GM12878 (cell line): ENCODE measurements at regions not wholly inside any gene's neighbourhood (a gene's known extent, or its start where the extent isn't known, plus 50 kb on each side); places are given as distances from the start of the nearest gene placed in this dataset.
A peak's percentile ranks its signal among the peaks of the same experiment; 100 is the strongest.

Experiments
- ATAC-seq: fragments of 200-7000 bp; cut with Tn5 transposase; 3 replicates; pipeline ENCODE4 v1.9.1; 2020; ENCODE audit warnings: mild to moderate bottlenecking, moderate library complexity
- BruUV-seq: library from RNA; stranded (reverse); fragments of 400-500 nt; replicated peaks from 2 replicates; lab custom pipeline; 2021; lab: Mats Ljungman, UMichigan
- CTCF ChIA-PET: fragments of 300-600 bp; sonication (Branson Sonifier 250); formaldehyde crosslinking; extraction: SDS; loops from one replicate; lab custom pipeline; 2021; ENCODE audit warnings: inconsistent platforms; lab: Yijun Ruan, JAX
- POLR2A ChIA-PET: fragments of 350-600 bp; formaldehyde crosslinking; extraction: SDS; loops from one replicate; lab custom pipeline; 2021; ENCODE audit warnings: inconsistent platforms; lab: Charles Lee
- RAD21 ChIA-PET: fragments of 300-600 bp; sonication (Branson Sonifier 250); formaldehyde crosslinking; loops from one replicate; lab custom pipeline; 2023; ENCODE audit warnings: antibody characterized with exemption; ENCODE audit not compliant: unreplicated experiment; lab: Charles Lee
- SMC1A ChIA-PET: fragments of 300-600 bp; sonication (Branson Sonifier 250); formaldehyde crosslinking; loops from one replicate; lab custom pipeline; 2023; ENCODE audit not compliant: unreplicated experiment, uncharacterized antibody; lab: Charles Lee
- DNase-seq: peaks from one replicate; pipeline ENCODE4 v3.0.0-alpha.2; 2011; ENCODE audit warnings: low read depth, low spot score
- FAIRE-seq: peaks from 3 replicates; lab custom pipeline; 2011; peaks lifted over from hg19 to GRCh38; lab: Jason Lieb, UNC
- H2AFZ ChIP-seq: 2 replicates; pipeline ENCODE4 v1.6.0; 2011; ENCODE audit warnings: low read depth, low read length, control low read depth; ENCODE audit not compliant: control insufficient read depth
- H3K27ac ChIP-seq: 2 replicates; pipeline ENCODE4 v1.5.1; 2011; ENCODE audit warnings: control low read depth; ENCODE audit not compliant: control insufficient read depth, insufficient read depth
- H3K27me3 ChIP-seq, 2 experiments: replicated peaks in 1 of 2; 2 replicates each; pipeline versions ENCODE4 v1.6.0 to v1.6.1; 2011; ENCODE audit warnings: low read length in 1 of 2; ENCODE audit not compliant: control insufficient read depth in 2 of 2, insufficient read depth in 2 of 2
- H3K36me3 ChIP-seq, 2 experiments: 2 replicates each; pipeline ENCODE4 v1.5.1; 2011; ENCODE audit warnings: low read length in 1 of 2; ENCODE audit not compliant: control insufficient read depth in 2 of 2, insufficient read depth in 2 of 2
- H3K4me1 ChIP-seq: 2 replicates; pipeline ENCODE4 v1.6.1; 2011; ENCODE audit warnings: mild to moderate bottlenecking, low read length, moderate library complexity, mixed read lengths; ENCODE audit not compliant: control insufficient read depth, insufficient read depth
- H3K4me2 ChIP-seq: 2 replicates; pipeline ENCODE4 v1.6.0; 2011; ENCODE audit warnings: control low read depth; ENCODE audit not compliant: control insufficient read depth, insufficient read depth
- H3K4me3 ChIP-seq: fragments of 200-600 bp; sonication (generic); 2 replicates; pipeline ENCODE4 v1.5.1; 2016
- H3K79me2 ChIP-seq: 2 replicates; pipeline ENCODE4 v1.6.0; 2011; ENCODE audit warnings: low read length; ENCODE audit not compliant: control insufficient read depth, insufficient read depth
- H3K9ac ChIP-seq: 2 replicates; pipeline ENCODE4 v1.8.0; 2011; ENCODE audit warnings: low read length, control low read depth, mixed read lengths; ENCODE audit not compliant: control insufficient read depth, insufficient read depth
- H3K9me3 ChIP-seq: replicated peaks from 3 replicates; pipeline ENCODE4 v1.5.1; 2011; ENCODE audit warnings: mild to moderate bottlenecking, low read length; ENCODE audit not compliant: control insufficient read depth, insufficient read depth
- H4K20me1 ChIP-seq: 2 replicates; pipeline ENCODE4 v1.6.0; 2011; ENCODE audit not compliant: control insufficient read depth, insufficient read depth
- ATF2 ChIP-seq: IDR thresholded peaks from 2 replicates; pipeline ENCODE4 v1.6.1; 2012; ENCODE audit warnings: low read length, inconsistent platforms
- BACH1 ChIP-seq: fragments of 450-650 bp; IDR thresholded peaks from 2 replicates; pipeline ENCODE4 v1.6.1; 2017; ENCODE audit warnings: mild to moderate bottlenecking, borderline replicate concordance
- BCL11A ChIP-seq: IDR thresholded peaks from 2 replicates; pipeline ENCODE4 v1.6.1; 2011; ENCODE audit warnings: low read depth, low read length
- EGR1 ChIP-seq, 2 experiments: IDR thresholded peaks; 1 replicate in 1 of 2; 2 replicates in 1 of 2; pipeline ENCODE4 v1.6.1; 2011 to 2012; ENCODE audit warnings: low read depth in 2 of 2, low read length in 2 of 2, borderline replicate concordance in 1 of 2, mild to moderate bottlenecking in 1 of 2, moderate library complexity in 1 of 2
- EP300 ChIP-seq, 2 experiments: fragments of 150-350 bp in 1 of 2; IDR thresholded peaks; 2 replicates each; pipeline ENCODE4 v1.6.1; 2011 to 2012; ENCODE audit warnings: low read depth in 2 of 2, low read length in 2 of 2, borderline replicate concordance in 1 of 2, improper control_type of control experiment in 1 of 2, inconsistent platforms in 1 of 2; ENCODE audit not compliant: control insufficient read depth in 1 of 2
- NFYB ChIP-seq: IDR thresholded peaks from 2 replicates; pipeline ENCODE4 v1.6.1; 2011; ENCODE audit warnings: low read depth, mild to moderate bottlenecking, low read length, improper control_type of control experiment, moderate library complexity; ENCODE audit not compliant: insufficient read depth
- RELB ChIP-seq: fragments of 450-650 bp; IDR thresholded peaks from 2 replicates; pipeline ENCODE4 v1.6.1; 2017; ENCODE audit warnings: low read depth, mild to moderate bottlenecking, moderate library complexity
- WGBS: methylation state at CpG from one replicate; pipeline ENCODE4 v1.1.6; 2016; ENCODE audit warnings: low lambda C conversion rate; ENCODE audit not compliant: insufficient replicate concordance, insufficient coverage; ENCODE audit errors: missing lambda C conversion rate; 5-methylcytosine and 5-hydroxymethylcytosine counted together
- in situ Hi-C: fragments of 300-500 bp; cut with MboI; formaldehyde crosslinking; loops from 9 replicates; pipeline ENCODE4 v1.14.3; 2018; ENCODE audit warnings: mixed read lengths
- intact Hi-C: fragments of 100-400 bp; cut with micrococcal nuclease; formaldehyde crosslinking; loops from one replicate; pipeline ENCODE4 v1.14.2; 2022; ENCODE audit not compliant: unreplicated experiment
- TF ChIP-seq, protein P1 (sequence below): IDR thresholded peaks from 2 replicates; pipeline ENCODE4 v1.6.1; 2012; ENCODE audit warnings: improper control_type of control experiment, low read depth, low read length; ENCODE audit not compliant: insufficient replicate concordance
- TF ChIP-seq, protein P2 (sequence below): fragments of 450-650 bp; IDR thresholded peaks from 2 replicates; pipeline ENCODE4 v1.6.1; 2017; ENCODE audit warnings: antibody characterized with exemption, mild to moderate bottlenecking, moderate library complexity

DNA sequence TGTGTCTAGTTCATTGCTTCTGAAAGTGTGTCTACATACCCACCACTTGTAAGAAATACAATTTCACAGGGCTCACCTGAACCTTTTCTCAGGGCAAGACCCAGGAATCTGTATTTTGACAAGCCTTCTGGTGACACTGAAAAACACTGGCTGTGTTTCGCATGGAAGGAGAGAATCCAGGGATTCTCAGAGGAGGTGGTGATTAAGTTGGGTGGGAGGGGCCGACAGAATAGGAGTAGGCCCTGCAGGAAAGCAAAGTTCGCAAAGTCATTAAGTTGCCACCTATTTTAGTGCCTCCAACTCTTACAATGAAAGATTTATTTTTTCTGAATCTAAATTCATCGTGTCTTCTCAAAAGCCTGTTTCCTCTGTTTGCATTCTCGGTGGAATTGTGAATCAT is 186.8 kb downstream of the FAT3 start (continued):
- TF ChIP-seq ATF2: no peak

DNA sequence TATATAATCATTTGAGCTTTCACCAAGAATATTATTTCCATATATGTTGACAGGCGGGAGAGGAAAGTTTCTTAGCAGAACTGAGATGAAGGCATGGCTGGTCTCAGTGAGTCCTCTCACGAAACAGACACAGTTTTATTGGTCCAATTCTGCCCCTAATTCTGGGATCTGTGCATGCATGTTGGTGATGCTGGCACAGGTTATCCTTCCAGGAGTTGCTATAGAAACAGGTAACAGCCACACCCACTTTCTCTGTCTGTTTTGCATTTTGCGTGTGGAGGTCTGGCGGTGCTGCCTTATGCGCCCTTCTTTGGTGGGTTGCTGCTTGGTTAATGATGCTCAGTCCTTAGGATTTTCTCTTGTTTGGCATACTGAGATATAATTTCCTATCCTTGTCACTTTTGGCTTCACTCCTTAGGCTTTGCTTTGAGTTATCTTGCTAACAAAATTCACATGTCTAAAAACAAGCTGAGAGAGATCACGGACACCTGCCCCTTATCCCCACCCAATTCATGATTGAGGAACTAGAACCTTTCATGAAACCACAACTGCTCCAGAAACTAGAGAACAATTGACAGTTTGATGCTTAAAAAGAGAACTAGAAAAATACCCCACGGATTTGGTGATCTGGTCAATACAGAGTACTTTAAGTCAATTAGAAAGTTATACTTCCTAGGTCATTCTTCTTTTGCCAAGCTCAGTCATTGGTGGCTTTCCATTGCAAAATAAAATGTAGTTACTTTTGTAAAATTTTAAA is 189.3 kb downstream of the FAT3 start:
- Histone ChIP-seq H3K27ac (no peak overlapping the region), H3K9me3 (no peaks in the 10 kb centered on the region), H3K27me3 (no peaks in the 10 kb centered on the region), H4K20me1 (no peaks in the 10 kb centered on the region), H3K79me2 (no peaks in the 10 kb centered on the region), H3K9ac (no peak overlapping the region), H3K4me3 (0 out of 2 replicates have a peak overlapping the region, but pooled peaks have one; percentile 22), H2AFZ (no peak overlapping the region), H3K4me1 (no peaks in the 10 kb centered on the region), H3K36me3 (no peaks in the 10 kb centered on the region), H3K4me2 (no peak overlapping the region)
- WGBS: 3% methylated on average over 7 of the region's 7 CpGs
- ATAC-seq (peak; percentile 96), DNase-seq (peak; percentile 8), FAIRE-seq (no peak)
- in situ Hi-C loops: no loop called here
- no TSS peak for BruUV-seq
- intact Hi-C loops: no loop called here
- RAD21 ChIA-PET: no interaction called here
- CTCF ChIA-PET: interaction anchor here (0.7 kb wide), 1 partner anchor 93 kb away, joined by 3 read pairs; no protein-coding TSS in a partner anchor
- POLR2A ChIA-PET: no interaction called here
- SMC1A ChIA-PET: no interaction called here
- 0 out of 2 replicates have a peak, but pooled peaks have one; percentile 47 for TF ChIP-seq NFYB
- TF ChIP-seq, protein P1, sequence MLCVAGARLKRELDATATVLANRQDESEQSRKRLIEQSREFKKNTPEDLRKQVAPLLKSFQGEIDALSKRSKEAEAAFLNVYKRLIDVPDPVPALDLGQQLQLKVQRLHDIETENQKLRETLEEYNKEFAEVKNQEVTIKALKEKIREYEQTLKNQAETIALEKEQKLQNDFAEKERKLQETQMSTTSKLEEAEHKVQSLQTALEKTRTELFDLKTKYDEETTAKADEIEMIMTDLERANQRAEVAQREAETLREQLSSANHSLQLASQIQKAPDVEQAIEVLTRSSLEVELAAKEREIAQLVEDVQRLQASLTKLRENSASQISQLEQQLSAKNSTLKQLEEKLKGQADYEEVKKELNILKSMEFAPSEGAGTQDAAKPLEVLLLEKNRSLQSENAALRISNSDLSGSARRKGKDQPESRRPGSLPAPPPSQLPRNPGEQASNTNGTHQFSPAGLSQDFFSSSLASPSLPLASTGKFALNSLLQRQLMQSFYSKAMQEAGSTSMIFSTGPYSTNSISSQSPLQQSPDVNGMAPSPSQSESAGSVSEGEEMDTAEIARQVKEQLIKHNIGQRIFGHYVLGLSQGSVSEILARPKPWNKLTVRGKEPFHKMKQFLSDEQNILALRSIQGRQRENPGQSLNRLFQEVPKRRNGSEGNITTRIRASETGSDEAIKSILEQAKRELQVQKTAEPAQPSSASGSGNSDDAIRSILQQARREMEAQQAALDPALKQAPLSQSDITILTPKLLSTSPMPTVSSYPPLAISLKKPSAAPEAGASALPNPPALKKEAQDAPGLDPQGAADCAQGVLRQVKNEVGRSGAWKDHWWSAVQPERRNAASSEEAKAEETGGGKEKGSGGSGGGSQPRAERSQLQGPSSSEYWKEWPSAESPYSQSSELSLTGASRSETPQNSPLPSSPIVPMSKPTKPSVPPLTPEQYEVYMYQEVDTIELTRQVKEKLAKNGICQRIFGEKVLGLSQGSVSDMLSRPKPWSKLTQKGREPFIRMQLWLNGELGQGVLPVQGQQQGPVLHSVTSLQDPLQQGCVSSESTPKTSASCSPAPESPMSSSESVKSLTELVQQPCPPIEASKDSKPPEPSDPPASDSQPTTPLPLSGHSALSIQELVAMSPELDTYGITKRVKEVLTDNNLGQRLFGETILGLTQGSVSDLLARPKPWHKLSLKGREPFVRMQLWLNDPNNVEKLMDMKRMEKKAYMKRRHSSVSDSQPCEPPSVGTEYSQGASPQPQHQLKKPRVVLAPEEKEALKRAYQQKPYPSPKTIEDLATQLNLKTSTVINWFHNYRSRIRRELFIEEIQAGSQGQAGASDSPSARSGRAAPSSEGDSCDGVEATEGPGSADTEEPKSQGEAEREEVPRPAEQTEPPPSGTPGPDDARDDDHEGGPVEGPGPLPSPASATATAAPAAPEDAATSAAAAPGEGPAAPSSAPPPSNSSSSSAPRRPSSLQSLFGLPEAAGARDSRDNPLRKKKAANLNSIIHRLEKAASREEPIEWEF: no peak
- no peak for TF ChIP-seq BACH1
- no peak for TF ChIP-seq EGR1 (IDR thresholded peaks at IDR 0.05; ENCODE audit: borderline replicate concordance in 1 of 2, low read depth in 2 of 2, low read length in 2 of 2)
- TF ChIP-seq, protein P2, sequence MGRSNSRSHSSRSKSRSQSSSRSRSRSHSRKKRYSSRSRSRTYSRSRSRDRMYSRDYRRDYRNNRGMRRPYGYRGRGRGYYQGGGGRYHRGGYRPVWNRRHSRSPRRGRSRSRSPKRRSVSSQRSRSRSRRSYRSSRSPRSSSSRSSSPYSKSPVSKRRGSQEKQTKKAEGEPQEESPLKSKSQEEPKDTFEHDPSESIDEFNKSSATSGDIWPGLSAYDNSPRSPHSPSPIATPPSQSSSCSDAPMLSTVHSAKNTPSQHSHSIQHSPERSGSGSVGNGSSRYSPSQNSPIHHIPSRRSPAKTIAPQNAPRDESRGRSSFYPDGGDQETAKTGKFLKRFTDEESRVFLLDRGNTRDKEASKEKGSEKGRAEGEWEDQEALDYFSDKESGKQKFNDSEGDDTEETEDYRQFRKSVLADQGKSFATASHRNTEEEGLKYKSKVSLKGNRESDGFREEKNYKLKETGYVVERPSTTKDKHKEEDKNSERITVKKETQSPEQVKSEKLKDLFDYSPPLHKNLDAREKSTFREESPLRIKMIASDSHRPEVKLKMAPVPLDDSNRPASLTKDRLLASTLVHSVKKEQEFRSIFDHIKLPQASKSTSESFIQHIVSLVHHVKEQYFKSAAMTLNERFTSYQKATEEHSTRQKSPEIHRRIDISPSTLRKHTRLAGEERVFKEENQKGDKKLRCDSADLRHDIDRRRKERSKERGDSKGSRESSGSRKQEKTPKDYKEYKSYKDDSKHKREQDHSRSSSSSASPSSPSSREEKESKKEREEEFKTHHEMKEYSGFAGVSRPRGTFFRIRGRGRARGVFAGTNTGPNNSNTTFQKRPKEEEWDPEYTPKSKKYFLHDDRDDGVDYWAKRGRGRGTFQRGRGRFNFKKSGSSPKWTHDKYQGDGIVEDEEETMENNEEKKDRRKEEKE: no peak
- peak in 1 of 2 experiments; percentile 62; a peak in 1 of 4 replicates for TF ChIP-seq EP300 (IDR thresholded peaks at IDR 0.05; ENCODE audit: borderline replicate concordance in 1 of 2, control insufficient read depth in 1 of 2, low read depth in 2 of 2, low read length in 2 of 2)
- no peak for TF ChIP-seq RELB
- TF ChIP-seq BCL11A: no peak
